Neural cell (in vitro differentiated cells): ENCODE measurements at regions not wholly inside any gene's neighbourhood (a gene's known extent, or its start where the extent isn't known, plus 50 kb on each side); places are given as distances from the start of the nearest gene placed in this dataset.

Experiments
- H2AFZ ChIP-seq: fragments of 200-600, 300-800 bp; sonication (generic), shearing (Covaris generic); 2 replicates; pipeline ENCODE4 v1.6.0; 2014; ENCODE audit warnings: low read depth, mild to moderate bottlenecking, antibody characterized with exemption, low read length, moderate library complexity
- H3F3A ChIP-seq: fragments of 200-600 bp; shearing (Covaris generic); 2 replicates; pipeline ENCODE4 v1.6.1; 2016; ENCODE audit warnings: mild to moderate bottlenecking, moderate library complexity, mixed read lengths, antibody characterized with exemption, low read length; ENCODE audit not compliant: insufficient read depth, poor library complexity, severe bottlenecking
- H3K27ac ChIP-seq: fragments of 200-600, 300-800 bp; sonication (generic), shearing (Covaris generic); 2 replicates; pipeline ENCODE4 v1.5.1; 2014; ENCODE audit warnings: mild to moderate bottlenecking, low read length, moderate library complexity
- H3K27me3 ChIP-seq: fragments of 300-800, 200-600 bp; sonication (generic), shearing (Covaris generic); 2 replicates; pipeline ENCODE4 v1.6.0; 2014; ENCODE audit warnings: mild to moderate bottlenecking, low read depth, low read length, moderate library complexity; ENCODE audit not compliant: insufficient read depth
- H3K36me3 ChIP-seq: fragments of 300-800, 200-600 bp; sonication (generic), shearing (Covaris generic); 2 replicates; pipeline ENCODE4 v1.5.1; 2014; ENCODE audit warnings: mild to moderate bottlenecking, antibody characterized with exemption, low read length, moderate library complexity; ENCODE audit not compliant: insufficient read depth
- H3K4me2 ChIP-seq: fragments of 300-800, 200-600 bp; sonication (generic), shearing (Covaris generic); 2 replicates; pipeline ENCODE4 v1.6.0; 2014; ENCODE audit warnings: mild to moderate bottlenecking, low read length
- H3K4me3 ChIP-seq: fragments of 300-800, 200-600 bp; sonication (generic), shearing (Covaris generic); 2 replicates; pipeline ENCODE4 v1.5.1; 2014; ENCODE audit warnings: mild to moderate bottlenecking, low read length, moderate library complexity
- H3K79me2 ChIP-seq: fragments of 200-600 bp; shearing (Covaris generic); replicated peaks from 2 replicates; pipeline ENCODE4 v1.6.0; 2014; ENCODE audit warnings: mild to moderate bottlenecking, low read length, moderate library complexity; ENCODE audit not compliant: insufficient read depth
- H3K9ac ChIP-seq: fragments of 300-800, 200-600 bp; sonication (generic), shearing (Covaris generic); 2 replicates; pipeline ENCODE4 v1.6.1; 2016; ENCODE audit warnings: mild to moderate bottlenecking, low read length, mixed read lengths
- H3K9me2 ChIP-seq: fragments of 200-600 bp; shearing (Covaris generic); 2 replicates; pipeline ENCODE4 v1.6.1; 2016; ENCODE audit warnings: mild to moderate bottlenecking, low read length, mixed read lengths; ENCODE audit not compliant: insufficient read depth
- H3K9me3 ChIP-seq: fragments of 200-600, 300-800 bp; sonication (generic), shearing (Covaris generic); 2 replicates; pipeline ENCODE4 v1.6.1; 2016; ENCODE audit warnings: mild to moderate bottlenecking, mixed run types, low read length, moderate library complexity, mixed read lengths
- H4K20me1 ChIP-seq: fragments of 200-600 bp; shearing (Covaris generic); 2 replicates; pipeline ENCODE4 v1.6.1; 2016; ENCODE audit warnings: mild to moderate bottlenecking, mixed run types; ENCODE audit not compliant: insufficient read depth
- EP300 ChIP-seq: fragments of 450-650 bp; conservative IDR thresholded peaks from 2 replicates; pipeline ENCODE4 v1.6.1; 2014; ENCODE audit warnings: antibody characterized with exemption, mild to moderate bottlenecking, moderate library complexity; ENCODE audit not compliant: poor library complexity, severe bottlenecking
- EZH2 ChIP-seq: fragments of 200-600, 300-800 bp; shearing (Covaris generic), sonication (generic); IDR thresholded peaks from 2 replicates; pipeline ENCODE4 v1.6.1; 2014; ENCODE audit warnings: antibody characterized with exemption, low read length, borderline replicate concordance, mild to moderate bottlenecking; ENCODE audit not compliant: insufficient read depth, poor library complexity, severe bottlenecking
- MXI1 ChIP-seq: fragments of 450-650 bp; conservative IDR thresholded peaks from 2 replicates; pipeline ENCODE4 v1.6.1; 2014; ENCODE audit warnings: antibody characterized with exemption, mild to moderate bottlenecking; ENCODE audit not compliant: poor library complexity, severe bottlenecking
- POLR2AphosphoS5 ChIP-seq: IDR thresholded peaks from 2 replicates; pipeline ENCODE4 v1.6.1; 2012
- RAD21 ChIP-seq: fragments of 450-650 bp; conservative IDR thresholded peaks from 2 replicates; pipeline ENCODE4 v1.6.1; 2014; ENCODE audit warnings: antibody characterized with exemption, mild to moderate bottlenecking, moderate library complexity
- SMC3 ChIP-seq: fragments of 450-650 bp; conservative IDR thresholded peaks from 2 replicates; pipeline ENCODE4 v1.6.1; 2014; ENCODE audit warnings: antibody characterized with exemption, mild to moderate bottlenecking, moderate library complexity; ENCODE audit not compliant: poor library complexity
- TAF1 ChIP-seq: IDR thresholded peaks from 2 replicates; pipeline ENCODE4 v1.6.1; 2012; ENCODE audit warnings: low read depth
- TF ChIP-seq, protein P1 (sequence below): fragments of 450-650 bp; IDR thresholded peaks from 2 replicates; pipeline ENCODE4 v1.5.1; 2014; ENCODE audit warnings: antibody characterized with exemption, mild to moderate bottlenecking, moderate library complexity; ENCODE audit not compliant: poor library complexity, severe bottlenecking
- TF ChIP-seq, protein P2 (sequence below): IDR thresholded peaks from 2 replicates; pipeline ENCODE4 v1.6.1; 2012; ENCODE audit warnings: borderline replicate concordance

DNA sequence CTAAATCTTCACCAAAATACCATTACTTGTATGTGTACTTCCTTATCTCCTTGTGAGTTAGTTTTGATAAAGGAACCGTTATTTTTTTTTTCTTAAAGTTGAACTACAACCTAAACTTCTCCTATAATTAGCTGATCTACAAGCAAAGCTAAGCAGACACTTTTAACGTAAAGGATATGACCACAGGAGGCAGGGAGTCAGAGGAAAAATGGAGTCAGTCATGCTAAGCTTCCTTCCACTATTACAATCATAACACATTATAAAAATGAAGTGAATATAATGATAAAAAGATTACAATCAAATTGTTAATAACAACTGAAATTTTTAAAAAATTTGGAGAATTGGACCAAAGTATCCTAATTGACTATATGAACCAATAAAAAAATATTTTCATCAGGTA, 892.6 kb downstream of the KCNT2 start:
- Histone ChIP-seq H3F3A (no peaks in the 10 kb centered on the region), H3K79me2 (no peaks in the 10 kb centered on the region), H3K9ac (no peak overlapping the region), H2AFZ (no peak overlapping the region), H3K4me2 (no peak overlapping the region), H3K36me3 (no peaks in the 10 kb centered on the region), H3K9me3 (no peaks in the 10 kb centered on the region), H3K27me3 (no peaks in the 10 kb centered on the region), H3K27ac (no peak overlapping the region), H3K9me2 (no peaks in the 10 kb centered on the region), H4K20me1 (no peaks in the 10 kb centered on the region), H3K4me3 (no peak overlapping the region)
- TF ChIP-seq MXI1, result no peak
- TF ChIP-seq SMC3, result no peak
- no peak for TF ChIP-seq POLR2AphosphoS5

DNA sequence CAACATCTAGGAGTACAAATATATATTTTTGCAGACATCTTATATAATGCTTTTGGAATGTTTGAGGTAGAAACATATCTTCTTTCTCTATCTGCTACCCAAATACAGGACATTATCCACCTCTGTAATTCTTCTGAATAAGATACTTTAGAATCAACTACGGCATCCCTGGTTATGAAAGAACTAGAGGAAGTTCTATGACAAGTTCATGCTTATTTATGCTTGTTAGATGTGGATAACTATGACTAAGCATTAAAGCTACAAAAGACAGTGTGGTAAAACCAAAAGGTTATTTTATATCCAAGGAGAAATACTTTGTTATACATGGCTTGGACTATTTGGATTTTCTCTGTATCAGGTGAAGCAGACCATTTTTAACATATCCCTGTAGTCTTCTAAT, 894.0 kb downstream of the KCNT2 start:
- H2AFZ ChIP-seq, result no peak overlapping the region
- H3K9me2 ChIP-seq, result no peaks in the 10 kb centered on the region
- H3K9ac ChIP-seq, result no peak overlapping the region
- no peak overlapping the region for H3K4me2 ChIP-seq
- H3F3A ChIP-seq, result no peaks in the 10 kb centered on the region
- no peak overlapping the region for H3K4me3 ChIP-seq
- no peaks in the 10 kb centered on the region for H4K20me1 ChIP-seq
- no peaks in the 10 kb centered on the region for H3K79me2 ChIP-seq
- no peaks in the 10 kb centered on the region for H3K27me3 ChIP-seq
- H3K9me3 ChIP-seq, result no peaks in the 10 kb centered on the region
- H3K27ac ChIP-seq, result no peak overlapping the region
- TF ChIP-seq EZH2 (no peak), SMC3 (no peak), MXI1 (no peak), EP300 (no peak), RAD21 (no peak), POLR2AphosphoS5 (no peak), TAF1 (no peak)
- TF ChIP-seq, protein P1, sequence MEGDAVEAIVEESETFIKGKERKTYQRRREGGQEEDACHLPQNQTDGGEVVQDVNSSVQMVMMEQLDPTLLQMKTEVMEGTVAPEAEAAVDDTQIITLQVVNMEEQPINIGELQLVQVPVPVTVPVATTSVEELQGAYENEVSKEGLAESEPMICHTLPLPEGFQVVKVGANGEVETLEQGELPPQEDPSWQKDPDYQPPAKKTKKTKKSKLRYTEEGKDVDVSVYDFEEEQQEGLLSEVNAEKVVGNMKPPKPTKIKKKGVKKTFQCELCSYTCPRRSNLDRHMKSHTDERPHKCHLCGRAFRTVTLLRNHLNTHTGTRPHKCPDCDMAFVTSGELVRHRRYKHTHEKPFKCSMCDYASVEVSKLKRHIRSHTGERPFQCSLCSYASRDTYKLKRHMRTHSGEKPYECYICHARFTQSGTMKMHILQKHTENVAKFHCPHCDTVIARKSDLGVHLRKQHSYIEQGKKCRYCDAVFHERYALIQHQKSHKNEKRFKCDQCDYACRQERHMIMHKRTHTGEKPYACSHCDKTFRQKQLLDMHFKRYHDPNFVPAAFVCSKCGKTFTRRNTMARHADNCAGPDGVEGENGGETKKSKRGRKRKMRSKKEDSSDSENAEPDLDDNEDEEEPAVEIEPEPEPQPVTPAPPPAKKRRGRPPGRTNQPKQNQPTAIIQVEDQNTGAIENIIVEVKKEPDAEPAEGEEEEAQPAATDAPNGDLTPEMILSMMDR, result no peak
- TF ChIP-seq, protein P2, sequence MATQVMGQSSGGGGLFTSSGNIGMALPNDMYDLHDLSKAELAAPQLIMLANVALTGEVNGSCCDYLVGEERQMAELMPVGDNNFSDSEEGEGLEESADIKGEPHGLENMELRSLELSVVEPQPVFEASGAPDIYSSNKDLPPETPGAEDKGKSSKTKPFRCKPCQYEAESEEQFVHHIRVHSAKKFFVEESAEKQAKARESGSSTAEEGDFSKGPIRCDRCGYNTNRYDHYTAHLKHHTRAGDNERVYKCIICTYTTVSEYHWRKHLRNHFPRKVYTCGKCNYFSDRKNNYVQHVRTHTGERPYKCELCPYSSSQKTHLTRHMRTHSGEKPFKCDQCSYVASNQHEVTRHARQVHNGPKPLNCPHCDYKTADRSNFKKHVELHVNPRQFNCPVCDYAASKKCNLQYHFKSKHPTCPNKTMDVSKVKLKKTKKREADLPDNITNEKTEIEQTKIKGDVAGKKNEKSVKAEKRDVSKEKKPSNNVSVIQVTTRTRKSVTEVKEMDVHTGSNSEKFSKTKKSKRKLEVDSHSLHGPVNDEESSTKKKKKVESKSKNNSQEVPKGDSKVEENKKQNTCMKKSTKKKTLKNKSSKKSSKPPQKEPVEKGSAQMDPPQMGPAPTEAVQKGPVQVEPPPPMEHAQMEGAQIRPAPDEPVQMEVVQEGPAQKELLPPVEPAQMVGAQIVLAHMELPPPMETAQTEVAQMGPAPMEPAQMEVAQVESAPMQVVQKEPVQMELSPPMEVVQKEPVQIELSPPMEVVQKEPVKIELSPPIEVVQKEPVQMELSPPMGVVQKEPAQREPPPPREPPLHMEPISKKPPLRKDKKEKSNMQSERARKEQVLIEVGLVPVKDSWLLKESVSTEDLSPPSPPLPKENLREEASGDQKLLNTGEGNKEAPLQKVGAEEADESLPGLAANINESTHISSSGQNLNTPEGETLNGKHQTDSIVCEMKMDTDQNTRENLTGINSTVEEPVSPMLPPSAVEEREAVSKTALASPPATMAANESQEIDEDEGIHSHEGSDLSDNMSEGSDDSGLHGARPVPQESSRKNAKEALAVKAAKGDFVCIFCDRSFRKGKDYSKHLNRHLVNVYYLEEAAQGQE, result no peak
- no peaks in the 10 kb centered on the region for H3K36me3 ChIP-seq

DNA sequence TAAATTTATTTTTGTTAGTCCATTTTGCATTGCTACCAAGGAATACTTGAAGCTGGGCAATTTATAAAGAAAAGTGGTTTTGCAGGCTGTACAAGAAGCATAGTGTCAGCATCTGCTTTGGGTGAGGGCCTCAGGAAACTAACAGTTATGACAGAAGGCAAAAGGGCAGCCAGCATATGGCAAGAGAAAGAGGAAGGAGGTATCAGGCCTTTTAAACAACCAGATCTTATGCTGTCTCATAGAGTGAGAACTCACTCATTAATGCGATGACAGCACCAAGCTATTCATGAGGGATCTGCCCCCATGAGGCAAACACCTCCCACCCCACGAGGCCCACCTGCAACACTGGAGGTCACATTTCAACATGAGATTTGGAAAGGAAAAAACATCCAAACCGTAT, 898.4 kb downstream of the KCNT2 start:
- Histone ChIP-seq H3K36me3 (no peaks in the 10 kb centered on the region), H3K9ac (no peak overlapping the region), H3K27ac (no peak overlapping the region), H3K9me3 (no peaks in the 10 kb centered on the region), H3K4me2 (no peak overlapping the region), H3K27me3 (no peaks in the 10 kb centered on the region), H2AFZ (no peak overlapping the region), H3K79me2 (no peaks in the 10 kb centered on the region), H3K4me3 (no peak overlapping the region), H3F3A (no peaks in the 10 kb centered on the region), H3K9me2 (no peaks in the 10 kb centered on the region), H4K20me1 (no peaks in the 10 kb centered on the region)
- no peak for TF ChIP-seq EP300
- TF ChIP-seq, protein P2, result no peak
- no peak for TF ChIP-seq RAD21
- TF ChIP-seq, protein P1, result no peak
- no peak for TF ChIP-seq MXI1
- no peak for TF ChIP-seq TAF1
- TF ChIP-seq EZH2, result no peak
- no peak for TF ChIP-seq POLR2AphosphoS5
- TF ChIP-seq SMC3, result no peak
